HG03159 (cell line): ENCODE measurements at regions not wholly inside any gene's neighbourhood (a gene's known extent, or its start where the extent isn't known, plus 50 kb on each side); places are given as distances from the start of the nearest gene placed in this dataset.

ENCODE experiments used
- ATAC-seq: cut with Tn5 transposase; IDR thresholded peaks from one replicate; pipeline ENCODE4 v1.9.1; 2021; ENCODE audit warnings: mild to moderate bottlenecking, moderate library complexity; ENCODE audit not compliant: unreplicated experiment

GRCh38 chr12:19042221-19042620 lies 87.3 kb upstream of the PLEKHA5 start:
- no peak for ATAC-seq

DNA sequence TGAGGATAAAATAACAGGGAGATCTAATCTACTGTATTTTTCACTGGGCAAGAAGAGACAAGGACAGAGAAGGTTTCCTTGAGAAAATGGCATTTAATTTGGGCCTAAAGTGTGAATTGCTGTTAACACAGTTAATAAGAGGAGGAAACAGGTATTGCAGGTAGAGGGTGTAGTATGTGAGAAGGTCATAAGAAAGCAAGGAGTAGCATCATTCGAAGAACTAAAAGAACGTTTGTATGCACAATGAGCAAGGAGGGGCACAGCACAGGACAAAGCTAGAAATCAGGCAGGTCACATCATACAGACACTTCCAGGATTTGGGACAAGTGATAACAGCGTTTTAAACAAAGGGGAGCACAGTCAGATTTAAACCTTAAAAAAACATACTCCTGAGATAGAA lies 85.1 kb upstream of the PLEKHA5 start:
- no peak for ATAC-seq

DNA sequence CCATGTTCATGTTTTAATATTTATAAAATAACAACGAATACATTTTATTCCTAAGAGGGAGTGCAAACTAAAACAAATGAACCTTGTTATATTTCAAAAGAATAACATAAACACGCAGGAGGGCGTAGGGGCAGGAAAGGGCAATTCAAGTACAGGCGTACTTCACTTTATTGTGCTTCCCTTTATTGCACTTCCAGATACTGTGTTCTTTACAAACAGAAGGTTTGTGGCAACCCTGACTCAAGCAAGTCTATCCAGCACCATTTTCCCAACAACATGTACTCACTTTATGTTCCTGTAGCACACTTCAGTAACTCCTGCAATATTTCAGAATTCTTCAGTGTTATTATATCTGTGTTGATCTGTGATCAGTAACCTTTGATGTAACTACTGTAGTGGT lies 84.6 kb upstream of the PLEKHA5 start:
- ATAC-seq: no peak

DNA sequence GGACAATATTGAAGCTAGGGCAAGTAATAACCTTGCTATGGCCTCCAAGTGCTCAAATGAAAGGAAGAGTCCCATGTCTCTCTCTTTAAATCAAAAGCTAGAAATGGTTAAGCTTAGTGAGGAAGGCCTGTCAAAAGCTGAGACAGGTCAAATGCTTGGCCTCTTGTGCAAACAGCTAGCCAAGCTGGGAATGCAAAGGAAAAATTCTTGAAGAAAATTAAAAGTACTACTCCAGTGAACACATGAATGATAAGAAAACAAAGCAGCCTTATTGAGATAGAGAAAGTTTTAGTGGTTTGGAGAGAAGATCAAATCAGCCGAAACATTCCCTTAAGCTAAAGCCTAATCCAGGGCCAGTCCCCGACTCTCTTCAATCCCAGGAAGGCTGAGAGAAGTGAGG lies 84.1 kb upstream of the PLEKHA5 start:
- ATAC-seq: no peak

GRCh38 chr12:19048943-19049342 lies 80.6 kb upstream of the PLEKHA5 start:
- no peak for ATAC-seq

DNA sequence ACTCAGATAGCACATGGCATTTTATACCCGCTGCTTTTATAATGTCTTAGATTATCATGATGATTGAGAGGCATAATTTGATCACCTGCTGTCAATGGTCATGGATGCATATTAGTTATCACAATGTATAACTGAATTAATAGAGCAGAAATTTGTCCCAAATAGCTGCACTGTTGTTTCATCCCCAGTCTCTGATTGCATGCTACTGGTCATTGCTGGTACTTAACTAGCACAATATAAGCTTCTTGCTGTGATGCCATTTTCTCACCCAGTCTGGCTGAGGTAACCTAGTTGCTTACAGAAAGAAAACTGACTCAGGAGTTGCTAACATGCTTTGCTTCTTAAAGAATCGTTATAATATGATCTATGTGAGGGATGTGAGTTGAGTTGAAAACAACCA lies 76.8 kb upstream of the PLEKHA5 start:
- ATAC-seq: no peak

GRCh38 chr12:19053218-19053617 lies 76.3 kb upstream of the PLEKHA5 start:
- ATAC-seq: no peak

DNA sequence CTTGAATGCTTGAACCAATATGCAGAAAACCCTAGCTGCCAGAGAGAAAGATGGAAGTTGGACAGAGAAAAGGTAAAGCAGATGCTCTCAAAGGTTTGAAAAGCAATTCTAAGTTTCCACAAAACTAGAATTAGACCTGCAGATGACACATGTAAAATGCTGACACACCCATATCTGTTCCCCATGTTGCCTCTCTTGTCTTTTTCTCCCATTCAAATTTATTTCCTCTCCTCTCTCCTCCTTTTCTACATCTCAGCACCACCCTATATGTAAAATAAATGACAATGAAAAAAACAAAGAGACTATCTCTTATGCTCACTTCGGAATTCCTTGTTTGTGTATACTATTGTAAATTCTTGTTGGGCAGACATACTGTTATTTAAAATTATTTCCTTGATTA lies 75.5 kb upstream of the PLEKHA5 start:
- ATAC-seq: no peak

DNA sequence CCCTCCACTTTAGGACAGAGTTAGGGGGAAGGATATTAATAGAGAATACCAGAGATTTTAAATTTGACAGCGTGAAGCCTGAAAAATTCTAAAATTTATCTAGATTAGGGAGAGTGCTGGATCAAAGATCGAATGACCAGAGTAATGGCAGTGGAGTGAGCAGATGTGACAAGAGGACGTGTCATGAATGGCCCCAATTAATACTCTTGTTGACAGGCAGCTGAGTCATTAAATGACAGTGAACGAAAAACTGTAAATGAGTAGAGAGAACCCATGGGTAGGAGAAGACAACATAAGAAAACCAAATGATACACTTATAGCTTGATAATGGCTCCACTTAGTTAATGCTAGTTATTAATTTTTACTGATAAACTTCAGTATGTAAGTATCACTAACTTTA lies 73.9 kb upstream of the PLEKHA5 start:
- no peak for ATAC-seq

DNA sequence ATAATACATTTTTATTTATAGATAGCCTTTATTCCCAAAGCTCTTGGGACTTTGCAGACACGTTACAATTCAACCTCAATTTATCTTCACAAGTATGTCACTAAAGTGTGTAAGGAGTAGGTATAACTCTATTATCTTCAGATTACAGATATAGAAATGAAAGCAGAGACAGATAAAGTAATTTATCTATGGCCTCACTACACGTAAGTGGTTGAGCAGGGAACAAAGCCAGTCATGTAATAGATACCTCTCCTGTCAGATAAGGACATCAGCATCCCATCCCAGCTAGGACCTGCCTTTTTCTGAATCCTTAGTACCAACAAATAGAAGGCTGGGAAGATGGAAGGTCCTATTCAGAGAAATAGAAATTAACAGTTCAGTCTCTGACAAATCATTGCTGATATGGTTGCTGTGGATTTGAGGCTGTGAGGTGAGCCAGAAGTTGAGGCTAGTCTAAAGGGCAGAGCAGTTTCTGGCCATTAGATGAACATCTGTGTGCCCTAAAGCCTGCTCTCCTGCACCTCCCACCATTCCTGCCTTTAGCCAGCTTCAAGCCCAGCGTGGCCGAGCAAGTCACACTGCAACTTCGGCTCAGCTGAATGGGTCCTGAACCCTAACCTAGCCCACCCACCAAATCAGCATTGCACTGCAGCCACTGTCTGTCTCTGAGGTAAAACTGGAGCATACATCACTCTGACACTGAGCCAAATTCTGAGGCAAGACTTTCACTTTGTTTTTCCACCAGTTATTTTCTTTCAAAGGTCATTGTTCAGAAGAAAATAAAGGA lies 71.1 kb upstream of the PLEKHA5 start:
- ATAC-seq: no peak

- ATAC-seq: no peak
Measured at GRCh38 chr12:19064713-19065112, 64.8 kb upstream of the PLEKHA5 start.

DNA sequence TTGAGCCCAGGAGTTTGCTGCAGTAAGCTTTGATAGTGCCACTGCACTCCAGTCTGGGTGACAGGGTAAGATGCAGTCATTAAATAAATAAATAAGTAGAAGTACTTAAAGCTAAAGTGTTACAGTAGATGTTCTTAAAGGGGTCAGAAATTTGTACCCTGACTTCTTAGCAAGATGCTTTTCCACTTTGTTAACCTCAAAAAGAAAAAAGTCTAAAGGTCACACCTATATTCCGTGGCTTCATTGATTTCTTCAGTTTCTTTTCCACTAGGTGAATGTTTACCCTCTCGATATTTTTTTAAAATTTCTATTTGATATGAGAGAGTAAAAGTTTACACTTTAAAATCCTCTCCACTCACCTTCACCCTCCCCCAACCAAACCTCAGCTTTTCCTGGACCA lies 64.3 kb upstream of the PLEKHA5 start:
- ATAC-seq: no peak

DNA sequence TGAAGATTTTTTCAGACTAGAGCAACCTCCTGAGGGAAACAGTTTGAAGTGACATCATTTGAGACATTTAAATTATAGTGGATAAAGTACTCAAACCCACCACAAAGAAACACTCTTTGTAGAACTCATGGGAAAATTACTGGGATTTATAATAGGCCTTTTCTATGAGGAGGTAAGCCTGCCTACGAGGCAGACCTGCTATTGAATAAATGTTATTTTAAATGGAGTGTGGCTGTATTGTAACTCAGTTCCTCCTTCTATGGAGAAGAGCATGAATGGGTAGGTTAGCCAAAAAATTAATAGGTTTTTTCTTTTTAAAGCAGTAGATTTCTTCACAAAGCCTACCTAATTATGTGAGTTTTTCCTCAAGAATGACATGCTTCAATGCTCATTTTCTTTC lies 63.7 kb upstream of the PLEKHA5 start:
- no peak for ATAC-seq

DNA sequence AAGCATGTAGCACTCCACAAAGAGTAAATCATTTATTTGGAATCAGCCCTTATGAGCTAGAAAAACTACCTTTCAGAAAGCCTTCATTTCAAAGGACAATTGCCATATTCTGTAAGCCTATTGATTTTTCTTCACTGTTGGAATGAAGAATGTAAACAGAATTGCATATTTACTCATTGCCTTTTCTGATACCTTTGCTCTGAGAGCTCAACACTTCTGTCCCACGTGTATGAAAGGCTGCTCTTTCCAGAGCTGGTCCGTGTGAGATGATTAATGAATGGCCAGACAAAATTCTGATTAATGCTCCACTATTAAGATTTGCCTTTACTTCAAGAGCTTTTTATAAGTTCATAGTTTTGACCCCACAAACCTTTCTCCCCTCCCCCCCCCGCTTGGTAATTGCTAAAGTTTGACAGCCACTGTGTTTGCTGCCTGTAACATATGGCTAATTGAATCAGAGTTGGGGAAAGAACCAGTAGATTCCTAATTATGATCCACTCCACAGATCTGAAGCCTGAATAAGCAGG lies 63.0 kb upstream of the PLEKHA5 start:
- ATAC-seq: no peak

GRCh38 chr12:19068137-19068536 lies 61.4 kb upstream of the PLEKHA5 start:
- no peak for ATAC-seq

DNA sequence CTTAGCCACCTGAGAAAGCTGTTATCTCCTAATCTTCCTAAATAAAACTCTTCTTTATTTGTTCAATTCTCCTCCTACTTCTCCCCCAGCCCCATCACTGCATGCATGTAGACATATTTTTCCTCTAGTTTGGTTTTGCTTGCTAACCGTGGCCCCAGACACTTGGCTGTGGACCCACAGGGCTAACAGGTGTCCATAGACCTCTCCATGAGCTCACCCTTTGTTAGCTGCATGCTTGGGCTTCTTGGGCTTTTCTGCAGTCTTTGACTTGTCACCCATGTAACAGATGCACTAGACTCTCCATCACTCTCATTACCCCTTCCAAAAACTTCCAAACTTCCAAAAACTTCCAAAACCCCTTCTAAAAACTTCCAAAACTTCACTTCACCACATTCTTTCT lies 59.2 kb upstream of the PLEKHA5 start:
- no peak for ATAC-seq

- ATAC-seq: no peak
Measured at GRCh38 chr12:19074700-19075099, 54.8 kb upstream of the PLEKHA5 start.

- no peak for ATAC-seq
Measured at GRCh38 chr12:19075711-19076340, 53.7 kb upstream of the PLEKHA5 start.
